ENCODE measurements at regions not wholly inside any gene's neighbourhood (a gene's known extent, or its start where the extent isn't known, plus 50 kb on each side); places are given as distances from the start of the nearest gene placed in this dataset.

DNA sequence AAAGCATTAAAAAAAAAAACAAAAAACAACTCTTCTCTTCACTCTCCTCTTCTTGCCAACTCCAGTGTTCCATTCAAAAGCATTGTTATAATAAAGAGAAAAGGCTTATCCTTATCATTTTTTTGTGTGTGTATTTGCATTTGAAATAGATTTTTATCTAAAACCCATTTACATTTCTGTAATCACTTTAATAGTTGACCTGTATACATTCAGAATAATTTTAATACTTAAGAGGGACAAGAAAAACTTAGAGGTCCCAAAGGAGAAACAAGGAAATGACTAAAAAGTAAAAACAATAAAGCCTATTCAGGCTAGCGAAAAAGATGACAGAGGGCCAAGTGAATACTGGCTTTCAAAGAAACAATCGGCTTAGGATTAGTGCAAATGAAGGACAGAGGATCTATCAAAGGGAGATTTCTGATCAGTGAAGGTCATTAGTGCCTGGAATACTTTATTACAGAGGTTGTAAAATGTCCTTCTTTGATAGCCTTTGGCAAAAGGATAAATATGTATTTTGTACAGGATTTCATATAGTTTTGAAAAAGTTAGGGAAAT is 808.3 kb downstream of the RPA4 start:
- TF ChIP-seq, protein P1, sequence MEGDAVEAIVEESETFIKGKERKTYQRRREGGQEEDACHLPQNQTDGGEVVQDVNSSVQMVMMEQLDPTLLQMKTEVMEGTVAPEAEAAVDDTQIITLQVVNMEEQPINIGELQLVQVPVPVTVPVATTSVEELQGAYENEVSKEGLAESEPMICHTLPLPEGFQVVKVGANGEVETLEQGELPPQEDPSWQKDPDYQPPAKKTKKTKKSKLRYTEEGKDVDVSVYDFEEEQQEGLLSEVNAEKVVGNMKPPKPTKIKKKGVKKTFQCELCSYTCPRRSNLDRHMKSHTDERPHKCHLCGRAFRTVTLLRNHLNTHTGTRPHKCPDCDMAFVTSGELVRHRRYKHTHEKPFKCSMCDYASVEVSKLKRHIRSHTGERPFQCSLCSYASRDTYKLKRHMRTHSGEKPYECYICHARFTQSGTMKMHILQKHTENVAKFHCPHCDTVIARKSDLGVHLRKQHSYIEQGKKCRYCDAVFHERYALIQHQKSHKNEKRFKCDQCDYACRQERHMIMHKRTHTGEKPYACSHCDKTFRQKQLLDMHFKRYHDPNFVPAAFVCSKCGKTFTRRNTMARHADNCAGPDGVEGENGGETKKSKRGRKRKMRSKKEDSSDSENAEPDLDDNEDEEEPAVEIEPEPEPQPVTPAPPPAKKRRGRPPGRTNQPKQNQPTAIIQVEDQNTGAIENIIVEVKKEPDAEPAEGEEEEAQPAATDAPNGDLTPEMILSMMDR (IDR thresholded peaks at IDR 0.05; ENCODE audit: borderline replicate concordance, insufficient read depth, low read depth, low read length), result no peak
- H3K4me3 ChIP-seq (ENCODE audit: low read depth, low read length), result no peak overlapping the region

DNA sequence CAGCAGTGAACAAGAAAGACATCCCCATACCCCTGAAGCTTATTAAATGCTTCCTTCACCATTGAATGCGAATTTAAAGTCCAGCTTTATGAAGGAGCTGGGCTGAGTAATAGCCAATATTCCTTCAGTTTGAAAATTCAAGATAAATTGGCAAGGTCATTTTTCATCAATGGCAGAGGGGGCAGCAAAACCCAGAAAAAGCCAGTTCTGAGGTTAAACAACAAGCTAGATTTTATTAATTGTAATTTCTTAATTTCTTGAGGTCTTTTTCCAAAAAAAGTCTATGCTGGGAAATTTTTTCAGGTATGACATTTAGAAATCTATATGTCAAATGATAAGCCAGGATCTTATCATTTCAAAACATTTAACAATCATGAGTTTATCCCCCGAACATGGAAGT is 808.9 kb downstream of the RPA4 start:
- TF ChIP-seq, protein P1 (IDR thresholded peaks at IDR 0.05; ENCODE audit: borderline replicate concordance, insufficient read depth, low read depth, low read length), result no peak
- no peak overlapping the region for H3K4me3 ChIP-seq (ENCODE audit: low read depth, low read length)

DNA sequence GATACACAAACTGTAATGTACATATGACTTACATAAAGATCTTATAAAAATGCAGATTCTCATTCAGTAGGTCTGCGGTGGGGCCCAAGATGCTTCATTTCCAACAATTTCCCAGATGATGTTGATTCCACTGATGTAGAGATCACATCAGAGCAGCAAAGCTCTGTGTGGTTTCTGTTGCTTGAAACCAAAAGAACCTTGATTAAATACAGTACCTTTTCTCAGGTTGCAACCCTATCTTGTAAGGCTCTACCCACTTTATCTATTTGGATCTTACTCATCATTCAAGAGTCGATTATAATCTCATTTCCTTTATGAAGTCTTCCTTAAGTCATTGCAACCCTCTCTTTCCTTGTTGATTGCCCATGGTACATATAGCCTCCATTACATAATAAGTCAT is 816.8 kb downstream of the RPA4 start:
- TF ChIP-seq, protein P1 (IDR thresholded peaks at IDR 0.05; ENCODE audit: borderline replicate concordance, insufficient read depth, low read depth, low read length), result no peak
- no peak overlapping the region for H3K4me3 ChIP-seq (ENCODE audit: low read depth, low read length)

DNA sequence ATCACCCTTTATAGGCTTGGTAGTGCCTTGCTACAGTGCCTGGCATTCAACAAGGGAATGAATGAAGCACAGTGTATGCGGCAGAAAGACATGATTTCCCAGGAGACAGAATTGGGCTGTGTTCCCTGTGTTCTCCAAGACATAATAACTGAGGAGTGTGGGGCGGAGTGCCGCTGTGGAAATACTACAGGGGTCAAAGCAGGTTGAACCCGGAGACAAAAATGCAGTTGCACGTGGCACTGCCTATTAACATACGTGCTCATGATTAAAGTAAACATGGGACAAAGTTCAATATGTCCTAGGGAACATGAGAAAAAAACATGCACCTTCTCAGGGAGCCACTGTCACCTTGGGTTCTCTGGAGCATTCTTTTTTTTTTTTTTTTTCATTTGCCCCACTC is 820.8 kb downstream of the RPA4 start:
- TF ChIP-seq, protein P1 (IDR thresholded peaks at IDR 0.05; ENCODE audit: borderline replicate concordance, insufficient read depth, low read depth, low read length), result no peak
- no peak overlapping the region for H3K4me3 ChIP-seq (ENCODE audit: low read depth, low read length)

DNA sequence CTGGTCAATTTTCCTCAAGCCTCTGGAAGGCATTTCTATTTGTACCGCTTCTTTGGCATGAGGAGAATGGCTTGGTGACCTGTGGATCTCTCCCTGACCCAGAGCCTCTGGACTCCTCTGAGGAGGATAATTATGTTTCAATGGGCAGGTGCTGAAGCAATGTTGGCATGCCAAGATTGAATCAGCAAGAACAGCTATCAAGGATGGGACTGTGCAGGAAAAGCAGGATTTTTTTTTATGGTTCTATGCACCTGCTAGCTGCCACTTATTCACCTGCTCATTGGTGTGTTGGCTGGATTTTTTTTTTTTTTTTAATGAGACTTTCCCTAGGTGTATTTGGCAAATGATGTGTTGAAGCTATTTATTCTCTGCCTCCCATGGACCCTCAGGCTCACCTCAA is 821.2 kb downstream of the RPA4 start:
- H3K4me3 ChIP-seq (ENCODE audit: low read depth, low read length), result no peak overlapping the region
- TF ChIP-seq, protein P1 (IDR thresholded peaks at IDR 0.05; ENCODE audit: borderline replicate concordance, insufficient read depth, low read depth, low read length), result no peak

DNA sequence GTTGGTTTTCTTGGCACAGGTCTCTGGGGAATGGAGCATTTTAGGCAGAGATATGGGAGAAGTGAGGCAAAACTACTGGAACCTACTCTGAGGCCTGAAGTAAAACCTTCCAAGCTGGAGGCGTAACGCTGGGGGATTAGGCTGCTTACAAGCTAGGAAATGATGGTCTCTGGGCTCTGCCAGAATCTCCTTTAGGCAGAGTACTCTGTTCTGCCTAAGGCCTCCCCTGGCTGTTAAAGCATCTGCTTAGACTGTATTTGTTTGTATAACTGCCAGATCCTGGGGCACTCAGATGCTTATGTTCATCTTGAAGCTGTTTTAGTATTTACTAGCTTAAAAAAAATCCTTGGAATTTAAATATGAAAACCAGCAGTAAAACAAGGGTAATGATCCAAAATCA is 822.2 kb downstream of the RPA4 start:
- TF ChIP-seq, protein P1 (IDR thresholded peaks at IDR 0.05; ENCODE audit: borderline replicate concordance, insufficient read depth, low read depth, low read length), result no peak
- H3K4me3 ChIP-seq (ENCODE audit: low read depth, low read length), result no peak overlapping the region

DNA sequence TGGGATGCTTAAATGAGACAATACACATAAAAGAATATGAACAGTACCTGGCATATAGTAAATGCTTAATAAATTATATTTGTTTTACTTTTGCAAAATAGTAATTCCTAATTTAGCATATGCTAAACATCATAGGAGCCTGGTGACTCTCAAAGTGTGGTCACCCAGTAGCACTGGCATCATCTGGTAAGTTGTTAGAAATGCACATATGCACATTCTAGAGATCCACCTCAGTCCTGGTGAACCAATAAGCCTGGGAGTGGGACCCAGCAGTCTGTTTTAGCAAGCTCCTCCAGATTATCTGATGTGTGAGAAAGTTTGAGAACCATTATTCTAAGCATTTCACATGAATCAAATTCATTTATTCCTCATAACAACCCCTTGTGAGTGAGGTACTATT is 830.4 kb downstream of the RPA4 start:
- H3K4me3 ChIP-seq (ENCODE audit: low read depth, low read length), result no peak overlapping the region
- TF ChIP-seq, protein P1 (IDR thresholded peaks at IDR 0.05; ENCODE audit: borderline replicate concordance, insufficient read depth, low read depth, low read length), result no peak
